NCI-H446 (cell line): ENCODE measurements at regions not wholly inside any gene's neighbourhood (a gene's known extent, or its start where the extent isn't known, plus 50 kb on each side); places are given as distances from the start of the nearest gene placed in this dataset.

ENCODE experiments used
- DNase-seq, 2 experiments: peaks; one replicate each; lab custom pipeline; 2025; lab: John Stamatoyannopoulos, UW

- DNase-seq: no peak
These were observed 408.4 kb upstream of the JARID2 start for GRCh38 chr6:14837435-14837834.

- no peak for DNase-seq
These were observed 407.7 kb upstream of the JARID2 start for GRCh38 chr6:14838133-14838583.

- DNase-seq: no peak
These were observed 403.9 kb upstream of the JARID2 start for GRCh38 chr6:14841901-14842421.

GRCh38 chr6:14844411-14844810 lies 401.5 kb upstream of the JARID2 start:
- DNase-seq: no peak

GRCh38 chr6:14848019-14848418 lies 397.9 kb upstream of the JARID2 start:
- DNase-seq: no peak

GRCh38 chr6:14849185-14849584 lies 396.7 kb upstream of the JARID2 start:
- DNase-seq: no peak

GRCh38 chr6:14851281-14851680 lies 394.6 kb upstream of the JARID2 start:
- no peak for DNase-seq

GRCh38 chr6:14852375-14852774 lies 393.5 kb upstream of the JARID2 start:
- no peak for DNase-seq

- no peak for DNase-seq
These were observed 389.7 kb upstream of the JARID2 start for GRCh38 chr6:14856177-14856576.

GRCh38 chr6:14857001-14857400 lies 388.9 kb upstream of the JARID2 start:
- no peak for DNase-seq

GRCh38 chr6:14857501-14857900 lies 388.4 kb upstream of the JARID2 start:
- no peak for DNase-seq

- DNase-seq: no peak
These were observed 387.1 kb upstream of the JARID2 start for GRCh38 chr6:14858808-14859207.

- DNase-seq: no peak
These were observed 385.1 kb upstream of the JARID2 start for GRCh38 chr6:14860774-14861173.

- no peak for DNase-seq
These were observed 384.4 kb upstream of the JARID2 start for GRCh38 chr6:14861491-14861943.

GRCh38 chr6:14862845-14863244 lies 383.0 kb upstream of the JARID2 start:
- no peak for DNase-seq

GRCh38 chr6:14863902-14864850 lies 381.7 kb upstream of the JARID2 start:
- DNase-seq: peak in 1 of 2 experiments; percentile 11

GRCh38 chr6:14865531-14866100 lies 380.3 kb upstream of the JARID2 start:
- DNase-seq: no peak

- no peak for DNase-seq
These were observed 378.1 kb upstream of the JARID2 start for GRCh38 chr6:14867802-14868201.

- DNase-seq: peak in 1 of 2 experiments; percentile 7
These were observed 374.6 kb upstream of the JARID2 start for GRCh38 chr6:14871221-14871620.

GRCh38 chr6:14873101-14873500 lies 372.8 kb upstream of the JARID2 start:
- DNase-seq: no peak

- DNase-seq: no peak
These were observed 372.0 kb upstream of the JARID2 start for GRCh38 chr6:14873781-14874441.

- DNase-seq: no peak
These were observed 370.8 kb upstream of the JARID2 start for GRCh38 chr6:14874975-14875480.
